ENCODE measurements at regions not wholly inside any gene's neighbourhood (a gene's known extent, or its start where the extent isn't known, plus 50 kb on each side); places are given as distances from the start of the nearest gene placed in this dataset.
A peak's percentile ranks its signal among the peaks of the same experiment; 100 is the strongest.

- TF ChIP-seq MEF2A (IDR thresholded peaks at IDR 0.05; ENCODE audit: insufficient read depth, low read depth, low read length) = no peak
- no peak for TF ChIP-seq HCFC1 (IDR thresholded peaks at IDR 0.05; ENCODE audit: low read length)
- no peak for TF ChIP-seq BCL11A (IDR thresholded peaks at IDR 0.05; ENCODE audit: low read depth, low read length)
These were observed 410.2 kb upstream of the CFAP20DC start (continued) for GRCh38 chr3:59460068-59460467.

GRCh38 chr3:59456852-59457485, 407.1 kb upstream of the CFAP20DC start:
- peaks cover 23% of the 10 kb centered on the region for H3K4me1 ChIP-seq (ENCODE audit: control insufficient read depth, insufficient read depth, low read length)
- H3K9me3 ChIP-seq (replicated peaks; ENCODE audit: control insufficient read depth, insufficient read depth, low read length) = peaks cover 5% of the 10 kb centered on the region; the same call in 2 of the 3 replicates
- no peaks in the 10 kb centered on the region for H4K20me1 ChIP-seq (ENCODE audit: control insufficient read depth, insufficient read depth)
- in situ Hi-C loops (cut with MboI) = no loop called here
- H3K4me3 ChIP-seq = no peak overlapping the region
- POLR2A ChIA-PET = interaction anchor here (0.8 to 1.6 kb wide), 9 partner anchors 9 to 111 kb away, joined by 3 to 7 read pairs (median 4); no protein-coding TSS in a partner anchor
- H3K9ac ChIP-seq (ENCODE audit: control insufficient read depth, insufficient read depth, low read length) = peak overlapping the region; percentile 46
- WGBS (ENCODE audit: insufficient coverage, insufficient replicate concordance, low lambda C conversion rate, missing lambda C conversion rate) = 21% methylated on average over 7 of the region's 7 CpGs
- RAD21 ChIA-PET (ENCODE audit: unreplicated experiment) = interaction anchor here (0.8 to 4.7 kb wide), 22 partner anchors 11 to 221 kb away, joined by 3 to 41 read pairs (median 6); no protein-coding TSS in a partner anchor
- H3K27ac ChIP-seq (ENCODE audit: control insufficient read depth, insufficient read depth) = peak overlapping the region; percentile 71
- intact Hi-C loops (cut with micrococcal nuclease; ENCODE audit: unreplicated experiment) = loop anchor here (1.0 kb wide), 1 partner anchor 23 kb away; no protein-coding TSS in a partner anchor
- peak overlapping the region; percentile 57 for H2AFZ ChIP-seq (ENCODE audit: control insufficient read depth, low read depth, low read length)
- ATAC-seq (peak; percentile 93), FAIRE-seq (peak; percentile 92), DNase-seq (ENCODE audit: low read depth, low spot score) (peak; percentile 67)
- H3K27me3 ChIP-seq (replicated peaks in 1 of 2; ENCODE audit: control insufficient read depth in 2 of 2, insufficient read depth in 2 of 2, low read length in 1 of 2) = no peaks in the 10 kb centered on the region
- BruUV-seq (replicated peaks) = no TSS peak
- CTCF ChIA-PET = interaction anchor here (0.7 to 2.2 kb wide), 10 partner anchors 11 to 213 kb away, joined by 3 to 8 read pairs (median 6); no protein-coding TSS in a partner anchor
- H3K36me3 ChIP-seq (ENCODE audit: control insufficient read depth in 2 of 2, insufficient read depth in 2 of 2, low read length in 1 of 2) = no peaks in the 10 kb centered on the region
- peak overlapping the region; percentile 12 for H3K4me2 ChIP-seq (ENCODE audit: control insufficient read depth, insufficient read depth)
- SMC1A ChIA-PET (ENCODE audit: uncharacterized antibody, unreplicated experiment) = interaction anchor here (0.8 to 3.0 kb wide), 29 partner anchors 9 to 222 kb away, joined by 3 to 31 read pairs (median 4); no protein-coding TSS in a partner anchor
- H3K79me2 ChIP-seq (ENCODE audit: control insufficient read depth, insufficient read depth, low read length) = no peaks in the 10 kb centered on the region
- peak; percentile 81 for TF ChIP-seq PBX3 (IDR thresholded peaks at IDR 0.05; ENCODE audit: insufficient replicate concordance, low read depth, low read length)
- TF ChIP-seq BCLAF1 (IDR thresholded peaks at IDR 0.05) = no peak
- peak; percentile 72; the same call in 1 of the 2 replicates for TF ChIP-seq TCF3 (IDR thresholded peaks at IDR 0.05; ENCODE audit: borderline replicate concordance, insufficient read depth, low read depth, low read length)
- peak; percentile 68 for TF ChIP-seq ZNF687 (IDR thresholded peaks at IDR 0.05)
- TF ChIP-seq RELB (IDR thresholded peaks at IDR 0.05; ENCODE audit: low read depth) = peak; percentile 56; the same call in 1 of the 2 replicates
- 0 out of 2 replicates have a peak, but pooled peaks have one; percentile 6 for TF ChIP-seq SPI1 (IDR thresholded peaks at IDR 0.05; ENCODE audit: borderline replicate concordance, insufficient read depth, low read depth, low read length)
- no peak for TF ChIP-seq ZZZ3 (IDR thresholded peaks at IDR 0.05; ENCODE audit: control insufficient read depth, insufficient read length, low read depth)
